ENCODE measurements at regions not wholly inside any gene's neighbourhood (a gene's known extent, or its start where the extent isn't known, plus 50 kb on each side); places are given as distances from the start of the nearest gene placed in this dataset.

- peak; percentile 52 for DNase-seq
- WGBS, 2 donors: 37 to 45% methylated on average over 7 of the region's 7 CpGs
- intact Hi-C loops (cut with DNase I; ENCODE audit: low total_unique reads): no loop called here
- Histone ChIP-seq H3K36me3 (ENCODE audit: low read depth, missing control alignments) (no peaks in the 10 kb centered on the region), H3K27me3 (no peaks in the 10 kb centered on the region), H3K4me1 (no peaks in the 10 kb centered on the region), H3K4me3 (no peak overlapping the region), H3K27ac (no peak overlapping the region), H3K9me3 (no peaks in the 10 kb centered on the region)
- TF ChIP-seq CTCF (IDR thresholded peaks at IDR 0.05) (no peak), POLR2A (IDR thresholded peaks at IDR 0.05) (no peak)
These were observed 65.9 kb upstream of the HPF1 start for GRCh38 chr4:169823685-169824084.

GRCh38 chr4:169821402-169821801 lies 63.7 kb upstream of the HPF1 start:
- H3K27ac ChIP-seq: no peak overlapping the region
- TF ChIP-seq CTCF (IDR thresholded peaks at IDR 0.05): no peak
- no peak for TF ChIP-seq POLR2A (IDR thresholded peaks at IDR 0.05)

GRCh38 chr4:169818063-169818679 lies 60.4 kb upstream of the HPF1 start:
- Histone ChIP-seq H3K4me3 (no peak overlapping the region), H3K9me3 (no peaks in the 10 kb centered on the region), H3K4me1 (no peaks in the 10 kb centered on the region), H3K27ac (no peak overlapping the region), H3K27me3 (no peaks in the 10 kb centered on the region), H3K36me3 (ENCODE audit: low read depth, missing control alignments) (no peaks in the 10 kb centered on the region)
- no peak for TF ChIP-seq POLR2A (IDR thresholded peaks at IDR 0.05)
- TF ChIP-seq CTCF (IDR thresholded peaks at IDR 0.05): no peak
- intact Hi-C loops (cut with DNase I; ENCODE audit: low total_unique reads): no loop called here
- WGBS, 2 donors: 47 to 57% methylated on average over 6 of the region's 6 CpGs
- no peak for DNase-seq

More at GRCh38 chr4:169821402-169821801, 63.7 kb upstream of the HPF1 start:
- no peak for DNase-seq
- no peak overlapping the region for H3K4me3 ChIP-seq
- no peaks in the 10 kb centered on the region for H3K9me3 ChIP-seq
- intact Hi-C loops (cut with DNase I; ENCODE audit: low total_unique reads): no loop called here
- H3K4me1 ChIP-seq: no peaks in the 10 kb centered on the region
- no peaks in the 10 kb centered on the region for H3K27me3 ChIP-seq
- H3K36me3 ChIP-seq (ENCODE audit: low read depth, missing control alignments): no peaks in the 10 kb centered on the region

- Histone ChIP-seq H3K4me1 (no peaks in the 10 kb centered on the region), H3K27me3 (no peaks in the 10 kb centered on the region), H3K4me3 (no peak overlapping the region), H3K9me3 (no peaks in the 10 kb centered on the region), H3K27ac (no peak overlapping the region), H3K36me3 (ENCODE audit: low read depth, missing control alignments) (no peaks in the 10 kb centered on the region)
- WGBS, 2 donors: 58 to 63% methylated on average over 3 of the region's 3 CpGs
- TF ChIP-seq CTCF (IDR thresholded peaks at IDR 0.05) (no peak), POLR2A (IDR thresholded peaks at IDR 0.05) (no peak)
- intact Hi-C loops (cut with DNase I; ENCODE audit: low total_unique reads): no loop called here
- DNase-seq: no peak
These were observed 57.9 kb upstream of the HPF1 start for GRCh38 chr4:169815606-169816005.

GRCh38 chr4:169811476-169811875 lies 53.7 kb upstream of the HPF1 start:
- H3K27ac ChIP-seq: no peak overlapping the region
- no peak for TF ChIP-seq CTCF (IDR thresholded peaks at IDR 0.05)
- TF ChIP-seq POLR2A (IDR thresholded peaks at IDR 0.05): no peak
- H3K36me3 ChIP-seq (ENCODE audit: low read depth, missing control alignments): no peaks in the 10 kb centered on the region
- no peaks in the 10 kb centered on the region for H3K9me3 ChIP-seq
- 44 to 58% methylated on average over 2 of the region's 2 CpGs for WGBS, 2 donors
- DNase-seq: no peak
- intact Hi-C loops (cut with DNase I; ENCODE audit: low total_unique reads): loop anchor here (5.0 kb wide), 1 partner anchor 241 kb away; no protein-coding TSS in a partner anchor
- H3K4me3 ChIP-seq: no peak overlapping the region
- H3K4me1 ChIP-seq: no peaks in the 10 kb centered on the region
- H3K27me3 ChIP-seq: no peaks in the 10 kb centered on the region
